ENCODE measurements at regions not wholly inside any gene's neighbourhood (a gene's known extent, or its start where the extent isn't known, plus 50 kb on each side); places are given as distances from the start of the nearest gene placed in this dataset.

- Histone ChIP-seq H3K36me3 (no peaks in the 10 kb centered on the region), H3K9ac (ENCODE audit: low read depth in 2 of 2, low read length in 2 of 2) (no peak overlapping the region), H3K4me1 (no peaks in the 10 kb centered on the region), H3K4me3 (no peak overlapping the region), H3K27ac (no peak overlapping the region), H3K9me3 (no peaks in the 10 kb centered on the region), H3K27me3 (no peaks in the 10 kb centered on the region)
- no peak for DNase-seq
- no peak for TF ChIP-seq CTCF (IDR thresholded peaks at IDR 0.05)
- intact Hi-C loops (cut with DNase I) = no loop called here
Measured at GRCh38 chr2:58585233-58585632, 344.1 kb upstream of the FANCL start.

GRCh38 chr2:58584606-58585118, 343.5 kb upstream of the FANCL start:
- Histone ChIP-seq H3K27me3 (no peaks in the 10 kb centered on the region), H3K9ac (ENCODE audit: low read depth in 2 of 2, low read length in 2 of 2) (no peak overlapping the region), H3K4me1 (no peaks in the 10 kb centered on the region), H3K9me3 (no peaks in the 10 kb centered on the region), H3K36me3 (no peaks in the 10 kb centered on the region), H3K27ac (no peak overlapping the region), H3K4me3 (no peak overlapping the region)
- DNase-seq = no peak
- no peak for TF ChIP-seq CTCF (IDR thresholded peaks at IDR 0.05)
- intact Hi-C loops (cut with DNase I) = no loop called here

- Histone ChIP-seq H3K4me1 (no peaks in the 10 kb centered on the region), H3K36me3 (no peaks in the 10 kb centered on the region), H3K9me3 (no peaks in the 10 kb centered on the region), H3K9ac (ENCODE audit: low read depth in 2 of 2, low read length in 2 of 2) (no peak overlapping the region), H3K4me3 (no peak overlapping the region), H3K27me3 (no peaks in the 10 kb centered on the region), H3K27ac (no peak overlapping the region)
- no peak for TF ChIP-seq CTCF (IDR thresholded peaks at IDR 0.05)
- intact Hi-C loops (cut with DNase I) = no loop called here
- no peak for DNase-seq
Measured at GRCh38 chr2:58578276-58578675, 337.2 kb upstream of the FANCL start.

- H3K27ac ChIP-seq = no peak overlapping the region
- intact Hi-C loops (cut with DNase I) = no loop called here
- no peaks in the 10 kb centered on the region for H3K36me3 ChIP-seq
- TF ChIP-seq CTCF (IDR thresholded peaks at IDR 0.05) = no peak
- no peak for DNase-seq
- no peak overlapping the region for H3K9ac ChIP-seq (ENCODE audit: low read depth in 2 of 2, low read length in 2 of 2)
- H3K4me1 ChIP-seq = no peaks in the 10 kb centered on the region
- no peaks in the 10 kb centered on the region for H3K9me3 ChIP-seq
- H3K4me3 ChIP-seq = no peak overlapping the region
- no peaks in the 10 kb centered on the region for H3K27me3 ChIP-seq
Measured at GRCh38 chr2:58574873-58575272, 333.7 kb upstream of the FANCL start.

GRCh38 chr2:58572731-58573130, 331.6 kb upstream of the FANCL start:
- no peak for TF ChIP-seq CTCF (IDR thresholded peaks at IDR 0.05)
- no peak for DNase-seq
- H3K27ac ChIP-seq = no peak overlapping the region
- no peak overlapping the region for H3K9ac ChIP-seq (ENCODE audit: low read depth in 2 of 2, low read length in 2 of 2)
- no peak overlapping the region for H3K4me3 ChIP-seq
- no peaks in the 10 kb centered on the region for H3K4me1 ChIP-seq
- H3K36me3 ChIP-seq = no peaks in the 10 kb centered on the region
- H3K9me3 ChIP-seq = no peaks in the 10 kb centered on the region
- H3K27me3 ChIP-seq = no peaks in the 10 kb centered on the region
- intact Hi-C loops (cut with DNase I) = no loop called here
